ENCODE measurements at regions not wholly inside any gene's neighbourhood (a gene's known extent, or its start where the extent isn't known, plus 50 kb on each side); places are given as distances from the start of the nearest gene placed in this dataset.

DNA sequence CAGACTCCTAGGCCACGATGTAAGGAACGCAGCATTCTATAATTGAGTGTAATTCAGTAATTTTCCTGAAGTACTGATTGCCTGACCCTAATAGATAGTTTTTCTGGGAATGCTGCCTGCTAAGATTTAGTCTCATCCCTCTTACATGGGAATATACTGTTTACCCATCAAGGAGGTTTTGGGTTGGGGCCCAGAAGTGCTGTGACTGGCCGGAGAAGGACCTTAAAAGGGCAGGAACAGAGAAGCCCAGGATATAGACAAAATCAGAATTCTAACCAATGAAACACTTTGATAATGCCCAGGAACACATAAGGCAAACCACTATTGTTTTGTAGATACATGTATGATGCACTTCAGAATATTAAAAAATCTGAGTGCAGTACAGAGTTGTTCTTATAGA is 111.6 kb downstream of the RGS2 start:
- TF ChIP-seq, protein P1, sequence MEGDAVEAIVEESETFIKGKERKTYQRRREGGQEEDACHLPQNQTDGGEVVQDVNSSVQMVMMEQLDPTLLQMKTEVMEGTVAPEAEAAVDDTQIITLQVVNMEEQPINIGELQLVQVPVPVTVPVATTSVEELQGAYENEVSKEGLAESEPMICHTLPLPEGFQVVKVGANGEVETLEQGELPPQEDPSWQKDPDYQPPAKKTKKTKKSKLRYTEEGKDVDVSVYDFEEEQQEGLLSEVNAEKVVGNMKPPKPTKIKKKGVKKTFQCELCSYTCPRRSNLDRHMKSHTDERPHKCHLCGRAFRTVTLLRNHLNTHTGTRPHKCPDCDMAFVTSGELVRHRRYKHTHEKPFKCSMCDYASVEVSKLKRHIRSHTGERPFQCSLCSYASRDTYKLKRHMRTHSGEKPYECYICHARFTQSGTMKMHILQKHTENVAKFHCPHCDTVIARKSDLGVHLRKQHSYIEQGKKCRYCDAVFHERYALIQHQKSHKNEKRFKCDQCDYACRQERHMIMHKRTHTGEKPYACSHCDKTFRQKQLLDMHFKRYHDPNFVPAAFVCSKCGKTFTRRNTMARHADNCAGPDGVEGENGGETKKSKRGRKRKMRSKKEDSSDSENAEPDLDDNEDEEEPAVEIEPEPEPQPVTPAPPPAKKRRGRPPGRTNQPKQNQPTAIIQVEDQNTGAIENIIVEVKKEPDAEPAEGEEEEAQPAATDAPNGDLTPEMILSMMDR (IDR thresholded peaks at IDR 0.05; ENCODE audit: low read depth, low read length): no peak
- TF ChIP-seq POLR2A (IDR thresholded peaks at IDR 0.05; ENCODE audit: extremely low read depth, insufficient read length): no peak
